Fibroblast of lung (primary cell): ENCODE measurements at regions not wholly inside any gene's neighbourhood (a gene's known extent, or its start where the extent isn't known, plus 50 kb on each side); places are given as distances from the start of the nearest gene placed in this dataset.
A peak's percentile ranks its signal among the peaks of the same experiment; 100 is the strongest.
"Not testable (repeated sequence)": the region's sequence is repeated elsewhere in the genome, so short reads cannot be mapped to it uniquely, and the experiment has no call there.

Source experiments
- DNase-seq, 2 donors: peaks; one replicate each; pipeline versions ENCODE4 v3.0.0 to v3.0.0-alpha.2; 2010; ENCODE audit warnings: low read depth in 2 of 2
- H2AFZ ChIP-seq: 2 replicates; pipeline ENCODE4 v1.5.1; 2012; ENCODE audit warnings: low read length, control low read depth, inconsistent platforms
- H3K27ac ChIP-seq: 2 replicates; pipeline ENCODE4 v1.5.1; 2011; ENCODE audit warnings: low read length, control low read depth; ENCODE audit not compliant: insufficient read depth
- H3K27me3 ChIP-seq: 2 replicates; pipeline ENCODE4 v1.5.1; 2011; ENCODE audit warnings: mild to moderate bottlenecking, low read length; ENCODE audit not compliant: control insufficient read depth, insufficient read depth
- H3K36me3 ChIP-seq: 2 replicates; pipeline ENCODE4 v1.5.1; 2011; ENCODE audit warnings: low read length; ENCODE audit not compliant: control insufficient read depth, insufficient read depth
- H3K4me1 ChIP-seq: 2 replicates; pipeline ENCODE4 v1.5.1; 2011; ENCODE audit warnings: low read length; ENCODE audit not compliant: control insufficient read depth, insufficient read depth; ENCODE audit errors: extremely low read depth
- H3K4me2 ChIP-seq: 2 replicates; pipeline ENCODE4 v1.5.1; 2011; ENCODE audit warnings: low read length, control low read depth; ENCODE audit not compliant: insufficient read depth; ENCODE audit errors: extremely low read depth
- H3K4me3 ChIP-seq, 4 experiments: fragments of 200-600 bp in 1 of 4; sonication (generic) in 1 of 4; replicated peaks in 1 of 4; 2 replicates each; pipeline ENCODE4 v1.5.1; 2011 to 2016; ENCODE audit warnings: low read length in 4 of 4, low read depth in 3 of 4, mild to moderate bottlenecking in 3 of 4, control low read depth in 2 of 4, inconsistent platforms in 1 of 4, mixed read lengths in 1 of 4; ENCODE audit not compliant: insufficient read depth in 1 of 4; ENCODE audit errors: control extremely low read depth in 1 of 4
- H3K79me2 ChIP-seq: 2 replicates; pipeline ENCODE4 v1.5.1; 2012; ENCODE audit warnings: mild to moderate bottlenecking, low read length, inconsistent platforms; ENCODE audit not compliant: control insufficient read depth, insufficient read depth
- H3K9ac ChIP-seq: 2 replicates; pipeline ENCODE4 v1.5.1; 2011; ENCODE audit warnings: mild to moderate bottlenecking, low read length, control low read depth; ENCODE audit not compliant: insufficient read depth
- H3K9me3 ChIP-seq: 2 replicates; pipeline ENCODE4 v1.5.1; 2012; ENCODE audit warnings: low read depth, low read length; ENCODE audit not compliant: control insufficient read depth, insufficient read depth
- H4K20me1 ChIP-seq: 2 replicates; pipeline ENCODE4 v1.5.1; 2011; ENCODE audit warnings: low read length; ENCODE audit not compliant: control insufficient read depth, insufficient read depth; ENCODE audit errors: extremely low read depth
- EZH2 ChIP-seq: IDR thresholded peaks from 2 replicates; pipeline ENCODE4 v1.5.1; 2012; ENCODE audit warnings: low read length, control low read depth, mild to moderate bottlenecking; ENCODE audit errors: missing control alignments
- TF ChIP-seq, protein P1 (sequence below), 2 donors: IDR thresholded peaks in 1 of 2; conservative IDR thresholded peaks in 1 of 2; 1 replicate in 1 of 2; 2 replicates in 1 of 2; pipeline ENCODE4 v1.5.1; 2011 to 2012; ENCODE audit warnings: low read length in 2 of 2, control low read depth in 1 of 2, inconsistent platforms in 1 of 2, low read depth in 1 of 2, mild to moderate bottlenecking in 1 of 2

DNA sequence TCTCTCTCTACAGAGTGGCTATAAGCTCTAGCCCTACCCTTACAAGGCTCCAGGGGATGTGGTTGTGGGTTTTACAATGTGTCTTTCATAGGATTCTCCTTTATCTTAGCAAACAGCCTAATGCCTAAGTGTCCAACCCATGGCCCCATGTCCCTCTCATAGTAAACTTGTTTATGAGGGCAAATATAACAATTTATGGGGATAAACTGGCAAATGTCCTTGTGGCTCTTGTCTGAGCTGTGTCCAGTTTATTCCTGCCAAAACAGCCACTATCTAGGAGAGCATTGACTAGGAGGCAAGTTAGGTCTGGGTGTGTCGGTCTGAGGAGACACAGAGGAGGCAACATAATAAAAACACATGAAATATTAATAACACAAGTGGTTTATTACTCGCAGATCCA lies 335.1 kb downstream of the IZUMO3 start:
- no peaks in the 10 kb centered on the region for H3K36me3 ChIP-seq
- no peak overlapping the region for H3K27ac ChIP-seq
- no peaks in the 10 kb centered on the region for H3K27me3 ChIP-seq
- TF ChIP-seq, protein P1, sequence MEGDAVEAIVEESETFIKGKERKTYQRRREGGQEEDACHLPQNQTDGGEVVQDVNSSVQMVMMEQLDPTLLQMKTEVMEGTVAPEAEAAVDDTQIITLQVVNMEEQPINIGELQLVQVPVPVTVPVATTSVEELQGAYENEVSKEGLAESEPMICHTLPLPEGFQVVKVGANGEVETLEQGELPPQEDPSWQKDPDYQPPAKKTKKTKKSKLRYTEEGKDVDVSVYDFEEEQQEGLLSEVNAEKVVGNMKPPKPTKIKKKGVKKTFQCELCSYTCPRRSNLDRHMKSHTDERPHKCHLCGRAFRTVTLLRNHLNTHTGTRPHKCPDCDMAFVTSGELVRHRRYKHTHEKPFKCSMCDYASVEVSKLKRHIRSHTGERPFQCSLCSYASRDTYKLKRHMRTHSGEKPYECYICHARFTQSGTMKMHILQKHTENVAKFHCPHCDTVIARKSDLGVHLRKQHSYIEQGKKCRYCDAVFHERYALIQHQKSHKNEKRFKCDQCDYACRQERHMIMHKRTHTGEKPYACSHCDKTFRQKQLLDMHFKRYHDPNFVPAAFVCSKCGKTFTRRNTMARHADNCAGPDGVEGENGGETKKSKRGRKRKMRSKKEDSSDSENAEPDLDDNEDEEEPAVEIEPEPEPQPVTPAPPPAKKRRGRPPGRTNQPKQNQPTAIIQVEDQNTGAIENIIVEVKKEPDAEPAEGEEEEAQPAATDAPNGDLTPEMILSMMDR (conservative IDR thresholded peaks at IDR 0.05 in 1 of 2, IDR thresholded peaks at IDR 0.05 in 1 of 2; ENCODE audit: low read depth in 1 of 2, low read length in 2 of 2): no peak
- no peak for TF ChIP-seq EZH2
- H3K4me3 ChIP-seq: no peak overlapping the region
- no peaks in the 10 kb centered on the region for H3K4me1 ChIP-seq
- H3K9me3 ChIP-seq: no peaks in the 10 kb centered on the region
- no peak for DNase-seq
- H3K9ac ChIP-seq: no peak overlapping the region
- no peaks in the 10 kb centered on the region for H3K79me2 ChIP-seq
- no peak overlapping the region for H3K4me2 ChIP-seq
- H2AFZ ChIP-seq: no peak overlapping the region
- no peaks in the 10 kb centered on the region for H4K20me1 ChIP-seq

DNA sequence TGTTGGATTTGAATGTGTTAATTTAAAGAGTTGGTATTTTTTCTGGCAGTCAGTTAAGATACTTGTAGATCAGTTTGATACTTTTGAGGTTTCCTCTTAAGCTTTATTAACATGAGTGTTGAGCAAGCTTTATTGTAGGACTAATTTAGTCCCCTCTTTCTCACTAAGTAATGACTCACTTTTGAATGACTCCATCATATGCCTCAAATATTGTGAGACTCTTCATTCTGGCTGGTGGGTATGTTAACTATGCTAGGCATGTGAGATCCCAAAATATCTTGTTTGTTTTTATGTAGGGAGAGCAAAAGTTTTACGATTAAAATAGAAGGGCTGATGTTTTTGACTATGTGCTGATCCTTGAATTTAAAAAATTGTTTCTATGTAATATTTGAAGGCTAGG lies 355.7 kb downstream of the IZUMO3 start:
- H2AFZ ChIP-seq: no peak overlapping the region
- no peaks in the 10 kb centered on the region for H4K20me1 ChIP-seq
- H3K27me3 ChIP-seq: no peaks in the 10 kb centered on the region
- no peak overlapping the region for H3K9ac ChIP-seq
- no peaks in the 10 kb centered on the region for H3K79me2 ChIP-seq
- no peak overlapping the region for H3K4me3 ChIP-seq
- peak in 1 of 2 donors; percentile 0 for DNase-seq
- no peaks in the 10 kb centered on the region for H3K9me3 ChIP-seq
- H3K4me1 ChIP-seq: no peaks in the 10 kb centered on the region
- TF ChIP-seq, protein P1 (conservative IDR thresholded peaks at IDR 0.05 in 1 of 2, IDR thresholded peaks at IDR 0.05 in 1 of 2; ENCODE audit: low read depth in 1 of 2, low read length in 2 of 2): no peak
- TF ChIP-seq EZH2: no peak
- H3K27ac ChIP-seq: no peak overlapping the region
- H3K36me3 ChIP-seq: no peaks in the 10 kb centered on the region
- no peak overlapping the region for H3K4me2 ChIP-seq

DNA sequence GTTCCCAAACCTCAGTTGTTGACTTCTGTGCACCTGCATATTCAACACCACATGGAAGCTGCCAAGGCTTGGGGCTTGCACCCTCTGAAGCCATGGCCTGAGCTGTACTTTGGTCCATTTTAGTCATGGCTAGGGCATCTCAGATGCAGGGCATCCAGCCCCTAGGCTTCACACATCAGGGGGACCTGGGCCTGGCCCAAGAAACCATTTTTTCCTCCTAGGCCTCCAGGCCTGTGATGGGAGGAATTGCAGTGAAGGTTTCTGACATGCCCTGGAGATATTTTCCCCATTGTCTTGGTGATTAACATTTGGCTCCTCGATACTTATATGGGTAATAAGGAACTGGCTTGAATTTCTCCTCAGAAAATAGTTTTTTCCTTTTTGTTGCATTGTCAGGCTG lies 354.5 kb upstream of the ELAVL2 start:
- H3K36me3 ChIP-seq, DNase-seq, H4K20me1 ChIP-seq, H2AFZ ChIP-seq, H3K4me2 ChIP-seq, H3K4me1 ChIP-seq, H3K9me3 ChIP-seq, H3K79me2 ChIP-seq, H3K27me3 ChIP-seq, H3K4me3 ChIP-seq, H3K27ac ChIP-seq, H3K9ac ChIP-seq: not testable (repeated sequence)

DNA sequence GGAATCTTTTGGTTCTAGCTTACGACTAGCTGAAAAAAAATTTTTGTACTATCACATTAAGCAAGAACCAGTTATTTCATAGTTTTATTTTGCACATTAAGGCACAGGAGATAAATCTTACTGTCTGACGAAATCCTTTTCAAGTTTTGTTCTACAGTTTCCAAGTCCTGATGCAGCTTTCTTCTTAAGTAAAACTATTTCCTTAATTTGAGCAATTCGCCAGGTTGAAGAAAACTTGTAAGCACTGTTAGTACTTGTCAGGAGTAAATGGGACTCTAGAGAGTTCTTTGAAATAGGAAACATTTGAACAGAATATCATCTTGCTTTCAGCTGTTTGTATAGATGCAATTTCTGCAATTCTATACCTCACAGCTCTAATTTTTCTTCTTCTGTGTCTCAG lies 318.8 kb upstream of the ELAVL2 start:
- H3K9ac ChIP-seq: no peak overlapping the region
- no peaks in the 10 kb centered on the region for H3K4me1 ChIP-seq
- no peaks in the 10 kb centered on the region for H3K79me2 ChIP-seq
- H4K20me1 ChIP-seq: no peaks in the 10 kb centered on the region
- no peaks in the 10 kb centered on the region for H3K27me3 ChIP-seq
- H3K27ac ChIP-seq: no peak overlapping the region
- no peaks in the 10 kb centered on the region for H3K9me3 ChIP-seq
- TF ChIP-seq, protein P1 (conservative IDR thresholded peaks at IDR 0.05 in 1 of 2, IDR thresholded peaks at IDR 0.05 in 1 of 2; ENCODE audit: low read depth in 1 of 2, low read length in 2 of 2): no peak
- TF ChIP-seq EZH2: no peak
- no peak overlapping the region for H3K4me3 ChIP-seq
- H2AFZ ChIP-seq: no peak overlapping the region
- H3K36me3 ChIP-seq: no peaks in the 10 kb centered on the region
- no peak overlapping the region for H3K4me2 ChIP-seq
- DNase-seq: no peak

DNA sequence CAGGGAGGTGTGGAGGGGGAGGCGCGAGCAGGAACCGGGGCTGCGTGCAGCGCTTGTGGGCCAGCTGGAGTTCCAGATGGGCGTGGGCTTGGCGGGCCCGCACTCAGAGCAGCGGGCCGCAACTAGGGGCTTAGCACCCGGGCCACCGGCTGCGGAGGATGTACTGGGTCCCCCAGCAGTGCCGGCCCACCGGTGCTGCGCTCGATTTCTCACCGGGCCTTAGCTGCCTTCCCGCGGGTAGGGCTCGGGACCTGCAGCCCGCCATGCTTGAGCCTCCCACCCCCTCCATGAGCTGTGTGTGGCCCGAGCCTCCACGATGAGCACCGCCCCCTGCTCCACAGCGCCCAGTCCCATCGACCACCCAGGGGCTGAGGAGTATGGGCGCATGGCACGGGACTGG lies 309.0 kb upstream of the ELAVL2 start:
- H3K4me3 ChIP-seq, H3K9me3 ChIP-seq, H3K9ac ChIP-seq, H3K79me2 ChIP-seq, H3K27ac ChIP-seq, H3K27me3 ChIP-seq, H3K4me1 ChIP-seq, H3K4me2 ChIP-seq, H4K20me1 ChIP-seq, H2AFZ ChIP-seq, H3K36me3 ChIP-seq, DNase-seq: not testable (repeated sequence)
